NCI-H526 treated with DMSO at 0.1 percent for 48 hours (cell line): ENCODE measurements at regions not wholly inside any gene's neighbourhood (a gene's known extent, or its start where the extent isn't known, plus 50 kb on each side); places are given as distances from the start of the nearest gene placed in this dataset.
"Not testable (repeated sequence)": the region's sequence is repeated elsewhere in the genome, so short reads cannot be mapped to it uniquely, and the experiment has no call there.

Experiments
- DNase-seq: peaks from one replicate; lab custom pipeline; 2025; lab: John Stamatoyannopoulos, UW

DNA sequence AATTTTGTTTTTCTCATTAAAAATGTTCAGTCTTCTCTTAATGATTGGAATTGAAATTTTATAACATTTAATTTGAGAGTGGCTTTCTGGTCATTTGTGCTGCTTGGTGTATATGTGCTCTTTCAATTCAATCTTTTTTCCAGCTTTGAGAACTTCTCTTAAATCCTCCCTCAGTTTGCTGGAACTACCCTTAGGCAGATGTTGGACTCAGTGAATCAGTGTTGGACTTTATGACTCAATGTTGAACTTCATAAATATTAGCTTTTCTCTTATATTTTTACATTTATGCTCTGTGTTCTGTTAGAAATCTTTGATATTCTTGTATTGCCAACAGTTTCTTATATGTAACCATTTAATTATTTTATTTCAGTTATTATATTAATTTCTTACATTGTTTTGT is 935.5 kb upstream of the FBXO33 start:
- no peak for DNase-seq

DNA sequence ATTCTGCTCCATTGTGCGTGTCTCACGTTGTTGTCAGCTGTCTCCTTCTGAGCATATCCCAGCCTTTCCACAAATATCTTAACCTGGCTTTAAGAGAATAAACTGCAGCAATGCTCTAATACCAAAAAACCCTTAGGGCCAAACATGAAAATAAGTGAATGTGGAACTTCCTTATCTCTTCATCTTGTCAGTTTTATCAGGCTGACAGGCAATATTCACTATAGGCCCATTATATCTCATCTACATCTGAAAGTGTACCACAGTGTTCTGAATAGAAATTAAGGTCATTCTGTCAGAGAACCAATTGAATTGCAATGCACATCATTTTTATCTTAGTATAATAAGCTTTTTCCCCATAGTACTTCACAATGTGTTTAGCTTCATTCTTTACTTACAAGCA is 933.1 kb upstream of the FBXO33 start:
- no peak for DNase-seq

DNA sequence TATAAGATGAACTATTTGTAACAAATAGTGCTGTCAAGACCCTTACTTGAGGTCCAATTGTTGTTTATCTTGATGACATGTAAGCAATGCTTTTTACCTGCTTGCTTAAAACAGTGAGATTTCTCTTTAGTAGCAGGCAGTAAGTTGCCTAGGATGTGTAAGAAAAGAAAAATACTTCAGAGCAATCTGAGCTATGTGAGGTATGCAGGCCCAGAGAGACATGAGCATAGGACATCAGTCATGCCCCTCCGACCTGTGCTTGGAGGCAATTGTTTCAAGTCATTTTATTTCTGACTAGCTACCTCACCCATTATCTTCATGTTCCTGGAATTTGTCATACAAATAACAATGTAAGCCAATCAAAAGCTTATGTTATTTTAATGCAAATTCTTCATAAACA is 930.6 kb upstream of the FBXO33 start:
- no peak for DNase-seq

DNA sequence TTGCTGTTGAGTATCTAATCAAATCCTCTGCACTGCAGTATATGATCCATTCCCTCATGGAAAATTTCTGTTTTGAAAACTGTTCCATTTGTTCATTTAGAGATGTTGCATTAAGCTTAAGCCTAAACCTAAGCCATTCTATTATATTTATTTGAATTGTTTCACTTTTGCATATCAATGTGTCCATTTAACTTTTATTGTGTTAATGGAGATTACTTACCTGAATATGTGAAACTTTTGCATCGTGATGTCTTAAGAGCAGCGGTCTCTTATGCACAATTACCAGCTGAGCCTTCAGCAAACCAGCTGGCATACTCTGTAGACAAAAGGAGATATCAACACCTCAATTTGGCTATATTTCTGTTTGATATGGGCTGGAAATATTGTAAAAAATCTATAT is 922.5 kb upstream of the FBXO33 start:
- DNase-seq, result no peak

DNA sequence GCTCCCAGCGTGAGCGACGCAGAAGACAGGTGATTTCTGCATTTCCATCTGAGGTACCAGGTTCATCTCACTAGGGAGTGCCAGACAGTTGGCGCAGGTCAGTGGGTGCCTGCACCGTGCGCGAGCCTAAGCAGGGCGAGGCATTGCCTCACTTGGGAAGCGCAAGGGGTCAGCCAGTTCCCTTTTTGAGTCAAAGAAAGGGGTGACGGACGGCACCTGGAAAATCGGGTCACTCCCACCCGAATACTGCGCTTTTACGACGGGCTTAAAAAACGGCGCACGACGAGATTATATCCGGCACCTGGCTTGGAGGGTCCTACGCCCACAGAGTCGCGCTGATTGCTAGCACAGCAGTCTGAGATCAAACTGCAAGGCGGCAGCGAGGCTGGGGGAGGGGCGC is 915.9 kb upstream of the FBXO33 start:
- not testable (repeated sequence) for DNase-seq

DNA sequence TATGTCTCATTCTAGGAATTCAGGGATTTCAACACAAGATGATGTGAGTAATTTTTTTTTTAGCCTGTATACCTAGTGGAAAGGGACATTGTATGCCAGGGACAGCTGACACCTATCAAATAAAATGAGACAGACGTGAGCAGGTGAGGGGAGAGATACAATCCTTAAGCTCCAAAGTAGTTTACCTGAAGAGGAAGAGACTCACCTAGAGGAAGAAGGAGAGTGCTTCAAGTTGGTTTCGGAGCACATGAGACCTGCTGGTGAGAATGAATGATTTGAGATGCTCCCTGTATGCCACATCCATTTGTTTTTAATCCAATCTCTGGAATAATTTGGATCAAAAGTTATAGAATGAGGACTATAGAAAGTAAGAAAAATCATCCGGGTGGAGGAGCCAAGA is 915.4 kb upstream of the FBXO33 start:
- no peak for DNase-seq

DNA sequence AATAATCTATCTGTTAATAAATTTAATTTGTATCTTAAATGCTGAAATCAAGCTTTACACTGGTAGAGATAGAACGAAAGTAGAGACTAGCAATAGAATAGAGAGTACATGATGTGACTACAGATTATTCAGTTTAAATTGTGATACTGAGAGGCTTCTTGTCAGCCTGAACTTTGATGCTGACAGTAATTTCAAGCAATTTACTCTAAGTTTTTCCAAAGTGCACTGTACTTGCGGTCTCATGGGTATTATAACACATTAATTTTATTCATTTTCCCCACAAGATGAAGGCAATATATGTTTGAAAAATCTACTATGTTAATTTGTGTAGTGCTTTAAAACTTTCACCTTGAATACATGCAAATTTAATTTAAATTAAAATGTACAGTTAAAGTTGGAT is 914.0 kb upstream of the FBXO33 start:
- DNase-seq, result no peak

DNA sequence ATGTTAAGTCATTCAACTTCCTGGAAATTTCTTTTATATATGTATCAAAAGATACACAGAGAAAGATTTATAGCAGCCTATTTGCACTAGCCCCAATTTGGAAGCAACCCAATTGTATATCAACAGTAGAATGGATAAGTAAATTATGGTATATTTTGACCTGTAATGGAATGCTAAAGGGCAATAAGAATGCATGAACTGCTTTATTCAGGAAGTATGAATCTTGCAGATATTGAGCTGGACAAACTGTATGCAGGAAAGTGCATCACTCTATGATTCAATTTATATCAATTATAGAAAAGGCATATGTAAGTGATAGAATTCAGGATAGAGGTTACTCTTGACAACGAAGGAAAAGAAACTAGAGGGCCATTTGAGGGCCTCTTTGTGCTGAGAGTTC is 913.1 kb upstream of the FBXO33 start:
- no peak for DNase-seq

DNA sequence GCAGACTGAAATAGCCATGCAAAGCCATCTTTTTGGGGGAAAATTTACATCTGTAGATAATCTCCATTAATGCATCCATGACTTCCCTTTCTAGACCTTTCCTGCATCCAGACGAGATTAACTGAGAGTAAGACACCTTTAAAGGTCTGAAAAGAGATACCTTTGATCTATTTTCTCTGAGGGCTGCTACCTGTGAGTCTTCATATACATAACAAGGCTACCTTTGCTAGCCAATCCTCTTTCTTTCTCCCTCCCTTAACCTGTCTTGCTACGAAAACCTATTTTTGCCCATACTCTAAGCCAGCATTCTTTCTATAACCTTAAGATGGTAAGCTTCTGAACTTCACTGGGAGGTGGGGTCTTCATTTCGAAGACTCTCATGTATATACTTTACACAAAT is 908.5 kb upstream of the FBXO33 start:
- DNase-seq, result no peak

DNA sequence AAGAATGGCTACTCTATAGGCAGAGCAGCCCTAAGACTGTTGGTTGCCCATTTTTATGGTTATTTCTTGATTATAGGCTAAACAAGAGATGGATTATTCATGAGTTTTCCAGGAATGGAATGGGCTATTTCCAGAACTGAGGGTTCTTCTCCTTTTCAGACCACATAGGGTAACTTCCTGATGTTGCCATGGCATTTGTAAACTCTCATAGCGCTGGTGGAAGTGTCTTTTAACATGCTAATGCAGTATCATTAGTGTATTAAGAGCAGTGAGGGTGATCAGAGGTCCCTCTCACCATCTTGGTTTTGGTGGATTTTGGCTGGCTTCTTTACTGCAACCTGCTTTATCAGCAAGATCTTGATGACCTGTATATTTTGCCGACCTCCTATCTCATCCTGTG is 904.6 kb upstream of the FBXO33 start:
- DNase-seq, result no peak

DNA sequence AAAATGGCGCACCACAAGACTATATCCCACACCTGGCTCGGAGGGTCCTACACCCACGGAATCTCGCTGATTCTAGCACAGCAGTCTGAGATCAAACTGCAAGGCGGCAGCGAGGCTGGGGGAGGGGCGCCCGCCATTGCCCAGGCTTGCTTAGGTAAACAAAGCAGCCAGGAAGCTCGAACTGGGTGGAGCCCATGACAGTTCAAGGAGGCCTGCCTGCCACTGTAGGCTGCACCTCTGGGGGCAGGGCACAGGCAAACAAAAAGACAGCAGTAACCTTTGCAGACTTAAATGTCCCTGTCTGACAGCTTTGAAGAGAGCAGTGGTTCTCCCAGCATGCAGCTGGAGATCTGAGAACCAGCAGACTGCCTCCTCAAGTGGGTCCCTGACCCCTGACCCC is 894.3 kb upstream of the FBXO33 start:
- DNase-seq, result not testable (repeated sequence)

DNA sequence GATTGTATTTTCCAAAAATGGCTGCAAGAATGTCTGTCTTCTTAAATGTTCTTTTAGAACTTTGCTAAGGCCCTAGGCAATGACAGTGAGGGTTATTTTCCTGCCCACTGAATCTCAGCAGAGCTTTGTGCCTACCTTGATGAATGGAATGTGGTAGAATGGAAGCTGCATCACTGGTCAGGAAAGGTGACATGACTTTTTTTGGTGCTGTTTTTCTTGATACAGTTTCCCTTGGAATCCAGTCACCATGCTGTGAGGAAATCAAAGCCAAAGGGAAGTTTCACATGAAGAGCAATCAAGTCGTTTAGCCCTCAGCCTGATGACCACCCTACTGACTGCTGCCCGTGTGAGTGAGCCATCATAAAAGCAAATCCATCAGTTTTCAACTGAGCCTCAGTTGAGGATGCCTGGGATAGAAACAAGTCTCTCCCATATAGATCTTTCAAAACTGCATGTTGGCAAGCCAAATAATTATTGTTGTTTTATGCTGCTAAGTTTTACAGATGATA is 886.0 kb upstream of the FBXO33 start:
- DNase-seq, result no peak

DNA sequence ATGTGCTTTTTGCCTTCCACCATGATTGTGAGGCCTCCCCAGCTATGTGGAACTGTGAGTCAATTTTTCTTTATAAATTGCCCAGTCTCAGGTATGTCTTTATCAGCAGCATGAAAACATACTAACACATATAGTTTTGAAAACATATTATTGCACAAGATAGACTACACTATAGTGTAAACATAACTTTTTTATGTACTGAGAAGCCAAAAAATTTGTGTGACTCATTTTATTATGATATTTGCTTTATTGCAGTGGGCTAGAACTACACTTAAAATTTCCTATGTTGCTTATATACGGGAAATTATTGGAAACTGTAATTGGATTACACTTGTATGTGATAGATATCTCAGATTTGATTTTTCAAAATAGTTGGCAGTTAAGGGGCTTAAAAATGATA is 885.5 kb upstream of the FBXO33 start:
- no peak for DNase-seq

DNA sequence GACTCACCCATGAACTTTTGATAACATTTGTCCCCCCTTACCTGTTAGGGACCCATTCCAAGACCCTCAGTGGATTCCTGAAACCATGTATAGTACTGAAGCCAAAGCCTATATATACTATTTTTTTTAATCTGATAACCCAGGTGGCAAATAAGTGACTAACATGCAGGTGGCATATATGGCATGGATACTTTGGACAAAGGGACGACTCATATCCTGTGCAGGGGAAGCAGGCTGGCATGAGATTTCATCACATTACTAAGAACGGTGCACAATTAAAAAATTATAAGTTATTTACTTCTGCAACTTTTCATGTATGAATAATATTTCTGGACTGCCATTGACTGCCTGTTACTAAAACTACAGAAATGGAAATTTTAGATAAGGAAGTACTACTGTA is 880.1 kb upstream of the FBXO33 start:
- DNase-seq, result no peak

DNA sequence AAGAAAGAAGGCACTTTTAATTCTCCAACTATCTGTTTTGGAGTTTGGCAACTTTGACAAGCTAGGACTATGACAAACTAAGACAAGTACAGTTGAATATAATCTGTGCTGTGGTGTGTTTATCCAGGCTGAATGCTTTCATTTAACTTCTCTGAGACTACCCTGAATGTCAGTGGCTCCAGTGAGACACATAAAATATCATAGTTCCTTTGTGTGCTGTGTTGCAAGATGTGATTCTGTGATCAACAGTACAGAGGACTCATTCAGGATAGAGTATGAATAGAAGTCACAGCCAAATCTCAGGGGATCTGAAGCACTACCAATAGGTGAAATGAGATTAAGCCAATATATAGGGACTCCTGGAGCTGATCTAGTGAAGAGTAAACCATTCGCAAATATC is 876.9 kb upstream of the FBXO33 start:
- no peak for DNase-seq

DNA sequence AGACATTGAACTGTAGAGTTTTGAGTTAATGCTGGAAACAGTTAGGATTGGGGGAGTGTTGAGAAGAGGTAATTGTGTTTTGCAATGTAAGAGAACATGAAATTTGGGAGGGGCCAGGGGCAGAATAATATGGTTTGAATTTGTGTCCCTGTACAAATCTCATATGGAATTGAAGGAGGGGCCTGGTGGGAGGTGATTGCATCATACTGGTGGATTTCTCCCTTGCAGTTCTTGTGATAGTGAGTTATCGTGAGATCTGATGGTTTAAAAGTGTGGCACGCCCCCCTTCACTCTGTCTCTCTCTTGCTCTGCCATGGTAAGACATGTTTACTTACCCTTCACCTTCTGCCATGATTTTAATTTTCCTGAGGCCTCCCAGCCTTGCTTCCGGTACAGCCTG is 876.0 kb upstream of the FBXO33 start:
- no peak for DNase-seq

DNA sequence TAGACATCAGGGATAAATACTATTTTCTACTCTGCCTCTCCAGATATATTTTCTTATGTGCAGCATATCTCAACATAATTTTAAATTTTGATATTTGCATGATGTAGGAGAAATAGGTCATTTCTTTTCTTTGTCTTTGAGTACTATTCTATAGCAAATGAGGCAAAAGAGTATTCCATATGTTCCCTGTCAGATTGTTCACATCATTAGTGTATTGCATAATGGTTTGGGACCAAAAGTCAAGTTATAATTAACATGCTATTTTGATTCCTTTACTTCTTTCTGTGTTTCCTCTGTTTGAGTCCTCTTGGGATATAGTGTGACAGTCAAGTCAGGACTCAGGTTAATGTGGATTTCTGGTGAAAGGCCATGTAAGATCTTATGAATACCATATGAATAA is 864.6 kb upstream of the FBXO33 start:
- DNase-seq, result no peak

DNA sequence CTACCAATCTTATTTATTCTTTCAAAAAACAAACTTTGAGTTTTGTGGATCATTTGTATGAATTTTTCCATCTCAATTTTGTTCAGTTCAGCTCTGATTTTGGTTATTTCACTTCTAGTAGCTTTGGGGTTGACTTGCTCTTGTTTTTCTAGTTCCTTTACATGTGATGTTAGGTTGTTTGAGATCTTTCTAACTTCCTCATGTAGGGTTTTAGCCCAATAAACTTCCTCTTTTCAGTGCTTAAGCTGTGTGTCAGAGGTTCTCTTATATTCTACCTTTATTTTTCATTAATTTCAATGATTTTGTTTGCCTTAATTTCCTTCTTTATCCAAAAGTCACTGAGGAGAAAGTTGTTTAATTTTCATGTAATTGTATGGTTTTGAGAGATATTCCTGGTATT is 860.4 kb upstream of the FBXO33 start:
- DNase-seq, result no peak

DNA sequence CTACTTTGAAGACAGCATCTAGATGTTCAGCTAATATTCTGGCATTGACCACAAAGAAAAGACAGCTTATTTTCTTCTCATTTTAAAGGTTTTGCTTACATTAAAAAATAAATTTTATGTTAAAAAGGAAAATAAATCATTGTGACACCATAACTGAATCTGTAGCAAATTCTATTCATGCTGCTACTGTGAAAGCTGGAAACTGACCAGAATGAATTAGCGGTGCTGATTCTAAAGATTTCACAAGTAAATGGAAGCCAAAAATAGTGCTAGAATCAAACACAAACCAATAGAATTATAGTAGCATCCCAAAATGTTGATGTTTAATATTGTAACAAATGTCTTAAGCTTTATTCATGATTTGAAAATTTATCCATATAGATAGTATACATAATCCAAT is 850.0 kb upstream of the FBXO33 start:
- DNase-seq, result no peak

DNA sequence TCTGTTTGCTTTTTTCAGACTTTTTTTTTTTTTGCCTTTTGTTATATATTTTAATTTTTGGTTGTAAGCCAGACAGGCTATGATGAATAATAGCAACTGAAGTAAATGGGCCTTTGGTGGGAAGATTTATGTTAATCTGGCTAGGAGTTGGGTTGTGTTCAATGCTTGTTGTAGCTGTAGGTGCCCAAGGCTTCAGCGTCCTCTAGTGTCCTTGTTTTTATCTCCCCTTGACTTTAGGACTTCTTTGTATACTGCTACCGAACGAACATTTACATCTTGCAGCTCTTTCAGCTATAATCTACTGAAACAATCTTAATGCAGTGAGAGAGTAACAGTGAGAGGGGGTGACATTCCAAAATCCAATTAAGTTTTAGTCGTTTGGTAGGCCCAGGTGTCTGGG is 848.4 kb upstream of the FBXO33 start:
- no peak for DNase-seq

DNA sequence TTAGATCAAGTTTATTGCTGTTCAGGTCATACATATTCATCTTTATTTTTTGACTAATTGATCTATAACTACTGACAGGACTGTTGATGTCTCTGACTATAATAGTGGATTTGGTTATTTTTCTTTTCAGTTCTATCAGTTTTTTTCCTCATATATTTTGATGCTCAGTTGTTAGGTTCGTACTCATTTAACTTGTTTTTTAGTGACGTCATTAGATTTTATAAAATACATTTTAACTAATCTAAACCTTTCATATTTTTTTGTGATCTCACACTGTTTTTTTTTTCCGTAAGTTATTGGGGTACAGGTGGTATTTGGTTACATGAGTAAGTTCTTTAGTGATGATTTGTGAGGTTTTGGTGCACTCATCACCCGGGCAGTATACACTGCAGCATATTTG is 841.2 kb upstream of the FBXO33 start:
- no peak for DNase-seq

DNA sequence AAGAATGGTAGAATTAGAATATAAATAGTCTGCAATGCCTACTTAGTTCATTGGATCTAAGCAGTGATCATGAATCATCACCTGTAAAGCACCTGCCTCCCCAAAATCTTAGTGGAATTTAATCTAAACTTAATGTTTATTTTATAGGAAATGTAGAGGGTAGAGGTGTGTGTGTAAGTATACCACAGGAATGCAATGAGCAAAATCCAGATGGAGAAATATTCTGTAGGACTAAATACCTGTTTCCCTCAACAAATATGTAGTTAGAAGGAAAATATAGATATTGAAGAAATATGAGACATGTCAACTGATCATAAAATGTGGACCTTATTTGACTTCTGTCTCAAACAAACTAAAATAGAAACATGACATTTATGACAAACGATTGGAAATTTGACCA is 839.2 kb upstream of the FBXO33 start:
- no peak for DNase-seq

DNA sequence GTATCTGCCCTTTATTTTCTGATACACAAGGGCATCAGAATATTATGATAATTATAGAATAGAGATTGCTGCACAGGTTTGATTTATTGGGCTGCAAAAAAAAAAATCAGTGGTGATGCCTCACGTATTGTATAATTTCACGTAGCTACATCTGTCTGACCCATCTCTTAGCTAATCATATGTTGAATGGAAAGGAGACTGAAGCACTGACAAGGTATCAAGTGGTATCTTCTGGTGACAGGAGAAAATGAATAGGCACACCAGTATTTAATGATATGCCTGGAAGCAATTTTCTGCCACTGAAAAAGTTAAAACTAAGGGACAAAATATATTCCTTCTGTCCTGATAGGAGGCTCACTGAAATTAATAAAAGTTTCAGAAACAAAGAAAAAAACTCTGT is 837.2 kb upstream of the FBXO33 start:
- DNase-seq, result no peak

DNA sequence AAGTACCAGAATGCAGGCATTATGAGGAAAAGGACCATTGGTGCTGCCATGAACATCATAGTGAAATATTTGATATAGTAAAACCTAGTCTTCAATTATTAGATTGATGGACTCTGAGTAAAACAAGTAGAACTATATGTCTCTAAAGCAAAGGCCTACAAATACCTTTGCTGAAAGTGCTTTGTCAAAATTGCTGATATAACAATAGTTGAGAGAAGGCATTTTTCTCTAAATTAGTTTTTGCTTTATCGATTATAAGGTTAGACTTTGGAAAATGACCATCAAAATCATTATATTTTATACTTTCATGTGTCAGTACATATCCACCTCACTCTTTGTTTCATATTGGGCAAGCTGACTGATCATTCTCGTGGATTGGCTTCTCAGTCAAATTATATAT is 836.0 kb upstream of the FBXO33 start:
- no peak for DNase-seq

DNA sequence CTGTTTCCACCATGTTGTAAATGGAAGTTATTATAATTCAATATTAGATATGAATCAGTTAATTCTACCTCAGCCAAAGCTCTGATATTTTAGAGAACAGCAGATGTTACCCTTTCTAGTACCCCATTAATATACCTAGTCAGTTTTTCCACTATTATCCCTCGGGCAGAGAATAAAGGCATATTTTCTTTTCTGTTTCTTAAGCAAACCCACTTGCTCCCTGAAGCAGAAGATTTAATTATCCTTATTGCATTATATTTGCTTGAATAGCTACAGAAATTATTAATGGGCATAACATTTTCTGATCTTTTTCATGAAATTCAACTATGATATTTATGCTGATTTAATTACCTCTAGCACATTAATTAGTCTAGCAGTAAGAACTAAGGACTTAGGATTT is 832.9 kb upstream of the FBXO33 start:
- no peak for DNase-seq
